RWPE2 (cell line): ENCODE measurements at regions not wholly inside any gene's neighbourhood (a gene's known extent, or its start where the extent isn't known, plus 50 kb on each side); places are given as distances from the start of the nearest gene placed in this dataset.

Experiments used
- ATAC-seq: fragments of 200-7000 bp; cut with Tn5 transposase; 3 replicates; pipeline ENCODE4 v1.9.1; 2021; ENCODE audit warnings: low read depth
- DNase-seq: peaks from one replicate; pipeline ENCODE4 v3.0.0-alpha.2; 2020; ENCODE audit warnings: low spot score
- H3K27ac ChIP-seq: fragments of 450-650 bp; 2 replicates; pipeline ENCODE4 v1.5.1; 2017; ENCODE audit warnings: mild to moderate bottlenecking; ENCODE audit not compliant: poor library complexity, severe bottlenecking
- H3K27me3 ChIP-seq: fragments of 250-450 bp; sonication (Bioruptor Pico); 2 replicates; pipeline ENCODE4 v1.5.1; 2021; ENCODE audit warnings: mild to moderate bottlenecking, moderate library complexity; ENCODE audit not compliant: insufficient read depth, poor library complexity, severe bottlenecking
- H3K36me3 ChIP-seq: fragments of 250-450 bp; sonication (Bioruptor Pico); 2 replicates; pipeline ENCODE4 v1.5.1; 2020; ENCODE audit warnings: low read depth, mild to moderate bottlenecking, moderate library complexity
- H3K4me1 ChIP-seq: fragments of 250-450 bp; sonication (Bioruptor Pico); 2 replicates; pipeline ENCODE4 v1.5.1; 2021; ENCODE audit warnings: mild to moderate bottlenecking, moderate library complexity; ENCODE audit not compliant: insufficient read depth, poor library complexity, severe bottlenecking
- H3K4me3 ChIP-seq: fragments of 250-450 bp; sonication (Bioruptor Pico); 2 replicates; pipeline ENCODE4 v1.5.1; 2021; ENCODE audit warnings: mild to moderate bottlenecking, moderate library complexity; ENCODE audit not compliant: severe bottlenecking
- H3K9me3 ChIP-seq: fragments of 250-450 bp; sonication (Bioruptor Pico); 2 replicates; pipeline ENCODE4 v1.5.1; 2021; ENCODE audit warnings: mild to moderate bottlenecking, moderate library complexity; ENCODE audit not compliant: severe bottlenecking
- TF ChIP-seq, protein P1 (sequence below): fragments of 450-650 bp; IDR thresholded peaks from one replicate; pipeline ENCODE4 v1.5.1; 2017; ENCODE audit warnings: mild to moderate bottlenecking, moderate library complexity; ENCODE audit not compliant: poor library complexity, severe bottlenecking

DNA sequence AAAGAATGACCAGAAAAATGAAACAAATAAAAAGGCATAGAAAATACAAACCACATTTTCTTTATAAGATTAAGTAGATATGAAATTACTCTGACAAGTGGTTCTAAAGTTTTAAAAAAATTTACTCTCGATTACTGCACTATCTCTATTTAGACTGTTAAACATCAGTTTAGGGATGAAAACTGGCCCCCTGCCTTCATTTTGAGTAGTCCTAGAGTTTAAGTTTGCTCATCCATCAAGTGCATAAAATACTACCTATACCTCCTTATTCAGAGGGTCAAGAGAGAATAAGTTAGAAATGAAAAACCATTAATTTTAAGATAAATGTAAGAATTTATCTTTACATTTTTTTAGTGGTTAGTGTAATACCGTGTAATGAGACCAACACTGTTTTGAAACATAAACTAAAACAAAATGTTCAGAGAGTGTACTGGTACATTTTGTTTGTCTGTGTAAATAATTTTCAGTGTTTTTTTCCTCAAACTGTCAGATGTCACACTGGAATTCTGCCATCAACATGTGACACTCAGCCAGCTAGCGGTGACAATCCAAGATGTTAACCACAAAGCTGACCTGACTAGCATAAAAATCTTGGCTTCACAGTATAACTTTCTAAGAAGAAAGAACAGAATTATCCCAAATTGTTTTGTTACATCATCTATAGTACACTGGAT lies 184.8 kb upstream of the PCDH20 start:
- no peaks in the 10 kb centered on the region for H3K4me1 ChIP-seq
- ATAC-seq (no peak), DNase-seq (no peak)
- no peaks in the 10 kb centered on the region for H3K36me3 ChIP-seq
- H3K27me3 ChIP-seq = no peaks in the 10 kb centered on the region
- H3K9me3 ChIP-seq = no peaks in the 10 kb centered on the region
- TF ChIP-seq, protein P1, sequence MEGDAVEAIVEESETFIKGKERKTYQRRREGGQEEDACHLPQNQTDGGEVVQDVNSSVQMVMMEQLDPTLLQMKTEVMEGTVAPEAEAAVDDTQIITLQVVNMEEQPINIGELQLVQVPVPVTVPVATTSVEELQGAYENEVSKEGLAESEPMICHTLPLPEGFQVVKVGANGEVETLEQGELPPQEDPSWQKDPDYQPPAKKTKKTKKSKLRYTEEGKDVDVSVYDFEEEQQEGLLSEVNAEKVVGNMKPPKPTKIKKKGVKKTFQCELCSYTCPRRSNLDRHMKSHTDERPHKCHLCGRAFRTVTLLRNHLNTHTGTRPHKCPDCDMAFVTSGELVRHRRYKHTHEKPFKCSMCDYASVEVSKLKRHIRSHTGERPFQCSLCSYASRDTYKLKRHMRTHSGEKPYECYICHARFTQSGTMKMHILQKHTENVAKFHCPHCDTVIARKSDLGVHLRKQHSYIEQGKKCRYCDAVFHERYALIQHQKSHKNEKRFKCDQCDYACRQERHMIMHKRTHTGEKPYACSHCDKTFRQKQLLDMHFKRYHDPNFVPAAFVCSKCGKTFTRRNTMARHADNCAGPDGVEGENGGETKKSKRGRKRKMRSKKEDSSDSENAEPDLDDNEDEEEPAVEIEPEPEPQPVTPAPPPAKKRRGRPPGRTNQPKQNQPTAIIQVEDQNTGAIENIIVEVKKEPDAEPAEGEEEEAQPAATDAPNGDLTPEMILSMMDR = no peak
- H3K27ac ChIP-seq = no peak overlapping the region
- H3K4me3 ChIP-seq = no peak overlapping the region

DNA sequence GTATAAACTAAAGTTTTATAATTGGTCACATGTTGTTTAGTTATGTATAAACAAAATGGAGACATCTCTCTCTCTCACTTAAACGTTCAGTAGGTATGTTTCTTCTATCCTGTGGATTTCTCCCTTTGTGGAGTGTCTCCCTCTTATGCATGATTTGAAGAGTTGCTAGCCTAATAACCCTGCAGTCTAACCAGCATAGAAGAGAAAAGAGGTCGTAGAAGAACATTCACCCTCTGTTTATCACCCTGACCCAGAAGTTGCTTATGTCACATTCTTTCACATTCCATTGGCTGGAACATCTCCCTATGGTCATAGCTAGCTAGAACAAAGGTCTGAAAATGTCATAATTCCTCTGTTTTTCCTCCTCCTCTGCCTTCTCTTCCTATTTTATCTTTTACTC lies 176.8 kb upstream of the PCDH20 start:
- DNase-seq = no peak
- no peaks in the 10 kb centered on the region for H3K36me3 ChIP-seq
- no peak overlapping the region for H3K4me3 ChIP-seq
- H3K27me3 ChIP-seq = no peaks in the 10 kb centered on the region
- H3K4me1 ChIP-seq = no peaks in the 10 kb centered on the region
- ATAC-seq = no peak
- H3K27ac ChIP-seq = no peak overlapping the region
- H3K9me3 ChIP-seq = no peaks in the 10 kb centered on the region
- TF ChIP-seq, protein P1 = no peak

DNA sequence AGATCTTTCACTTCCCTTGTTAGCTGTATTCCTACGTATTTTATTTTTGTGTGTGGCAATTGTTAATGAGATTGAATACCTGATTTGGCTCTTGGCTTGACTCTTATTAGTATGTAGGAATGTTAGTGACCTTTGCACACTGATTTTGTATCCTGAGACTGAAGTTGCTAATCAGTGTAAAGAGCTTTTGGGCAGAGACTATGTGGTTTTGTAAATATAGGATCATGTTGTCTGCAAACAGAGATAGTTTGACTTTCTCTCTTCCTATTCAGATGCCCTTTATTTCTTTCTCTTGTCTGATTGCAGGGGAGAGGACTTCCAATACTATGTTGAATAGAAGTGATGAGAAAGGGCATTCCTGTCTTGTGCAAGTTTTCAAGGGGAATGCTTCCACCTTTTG lies 160.3 kb upstream of the PCDH20 start:
- Histone ChIP-seq H3K27ac (no peak overlapping the region), H3K9me3 (no peaks in the 10 kb centered on the region), H3K4me1 (no peaks in the 10 kb centered on the region), H3K27me3 (no peaks in the 10 kb centered on the region), H3K4me3 (no peak overlapping the region), H3K36me3 (no peaks in the 10 kb centered on the region; the same call in 1 of the 2 replicates)
- ATAC-seq = no peak
- DNase-seq = no peak
- TF ChIP-seq, protein P1 = no peak

GRCh38 chr13:61563645-61564044 lies 148.0 kb upstream of the PCDH20 start:
- TF ChIP-seq, protein P1 = no peak
- Histone ChIP-seq H3K4me3 (no peak overlapping the region), H3K36me3 (no peaks in the 10 kb centered on the region), H3K27ac (no peak overlapping the region), H3K27me3 (peaks cover 5% of the 10 kb centered on the region), H3K4me1 (no peaks in the 10 kb centered on the region), H3K9me3 (no peaks in the 10 kb centered on the region)
- DNase-seq (no peak), ATAC-seq (no peak)

DNA sequence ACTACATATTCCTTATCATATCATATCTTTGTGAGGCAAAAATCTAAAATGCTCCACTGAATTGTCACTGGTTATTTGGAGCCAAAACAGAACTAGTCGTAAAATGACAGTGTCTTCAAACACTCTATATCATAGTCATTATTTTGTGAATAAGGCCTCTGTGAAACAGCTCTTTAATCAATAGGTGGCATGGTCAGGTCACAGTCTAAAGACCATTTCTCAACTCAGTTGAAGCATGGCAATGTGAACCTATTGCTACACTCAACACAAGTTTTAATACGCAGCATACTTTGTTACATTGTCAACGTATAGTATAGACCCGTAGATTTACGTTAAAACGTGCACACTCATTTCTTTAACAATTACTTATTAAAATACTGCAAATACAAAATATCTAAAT lies 131.3 kb upstream of the PCDH20 start:
- no peak for DNase-seq
- no peak for ATAC-seq

More for the DNA sequence above, 131.3 kb upstream of the PCDH20 start:
- H3K27ac ChIP-seq = no peak overlapping the region
- H3K27me3 ChIP-seq = no peaks in the 10 kb centered on the region
- no peaks in the 10 kb centered on the region for H3K4me1 ChIP-seq
- no peaks in the 10 kb centered on the region for H3K36me3 ChIP-seq
- H3K9me3 ChIP-seq = no peaks in the 10 kb centered on the region
- TF ChIP-seq, protein P1 = no peak
- no peak overlapping the region for H3K4me3 ChIP-seq
